IPS DF 4.7 (cell line): ENCODE measurements at regions not wholly inside any gene's neighbourhood (a gene's known extent, or its start where the extent isn't known, plus 50 kb on each side); places are given as distances from the start of the nearest gene placed in this dataset.
"Not testable (repeated sequence)": the region's sequence is repeated elsewhere in the genome, so short reads cannot be mapped to it uniquely, and the experiment has no call there.

ENCODE experiments used
- DNase-seq: peaks from one replicate; pipeline ENCODE4 v3.0.0-alpha.2; 2013; ENCODE audit warnings: low spot score; ENCODE audit errors: extremely low read depth

- no peak for DNase-seq
Observed at GRCh38 chr2:16093639-16094529, 153.5 kb downstream of the MYCN start.

GRCh38 chr2:16092861-16093638, 152.7 kb downstream of the MYCN start:
- no peak for DNase-seq

GRCh38 chr2:16091576-16092282, 151.4 kb downstream of the MYCN start:
- DNase-seq: no peak

- no peak for DNase-seq
Observed at GRCh38 chr2:16090650-16091575, 150.6 kb downstream of the MYCN start.

- DNase-seq: not testable (repeated sequence)
Observed at GRCh38 chr2:16089491-16089890, 149.1 kb downstream of the MYCN start.

- no peak for DNase-seq
Observed at GRCh38 chr2:16088802-16089112, 148.4 kb downstream of the MYCN start.

- no peak for DNase-seq
Observed at GRCh38 chr2:16088035-16088801, 147.9 kb downstream of the MYCN start.

GRCh38 chr2:16086136-16086535, 145.8 kb downstream of the MYCN start:
- DNase-seq: not testable (repeated sequence)

GRCh38 chr2:16085073-16085472, 144.7 kb downstream of the MYCN start:
- DNase-seq: no peak

- no peak for DNase-seq
Observed at GRCh38 chr2:16084274-16084673, 143.9 kb downstream of the MYCN start.

GRCh38 chr2:16082276-16082675, 141.9 kb downstream of the MYCN start:
- no peak for DNase-seq

GRCh38 chr2:16081316-16082200, 141.2 kb downstream of the MYCN start:
- no peak for DNase-seq

GRCh38 chr2:16080516-16080915, 140.2 kb downstream of the MYCN start:
- DNase-seq: no peak

- DNase-seq: no peak
Observed at GRCh38 chr2:16080071-16080470, 139.7 kb downstream of the MYCN start.

- no peak for DNase-seq
Observed at GRCh38 chr2:16079637-16080036, 139.3 kb downstream of the MYCN start.

- no peak for DNase-seq
Observed at GRCh38 chr2:16077601-16078000, 137.3 kb downstream of the MYCN start.

- no peak for DNase-seq
Observed at GRCh38 chr2:16076911-16077310, 136.6 kb downstream of the MYCN start.

GRCh38 chr2:16075045-16076012, 135.0 kb downstream of the MYCN start:
- no peak for DNase-seq
